Ovary (tissue), 3 donors: ENCODE measurements at regions not wholly inside any gene's neighbourhood (a gene's known extent, or its start where the extent isn't known, plus 50 kb on each side); places are given as distances from the start of the nearest gene placed in this dataset.

Experiments
- EP300 ChIP-seq: sonication (generic); formaldehyde crosslinking; IDR thresholded peaks from one replicate; pipeline ENCODE4 v1.6.1; 2017; ENCODE audit warnings: antibody characterized with exemption
- TF ChIP-seq, protein P1 (sequence below), 3 donors: fragments of 450-650 bp in 2 of 3; fragments of 200-600 bp in 1 of 3; IDR thresholded peaks; one replicate each; pipeline versions ENCODE4 v1.5.1 to v1.8.0; 2016 to 2022; ENCODE audit warnings: antibody characterized with exemption in 3 of 3, mild to moderate bottlenecking in 1 of 3
- donor health status: DM: no; HTN: no; CAD: no.

- no peak for TF ChIP-seq EP300
- TF ChIP-seq, protein P1, sequence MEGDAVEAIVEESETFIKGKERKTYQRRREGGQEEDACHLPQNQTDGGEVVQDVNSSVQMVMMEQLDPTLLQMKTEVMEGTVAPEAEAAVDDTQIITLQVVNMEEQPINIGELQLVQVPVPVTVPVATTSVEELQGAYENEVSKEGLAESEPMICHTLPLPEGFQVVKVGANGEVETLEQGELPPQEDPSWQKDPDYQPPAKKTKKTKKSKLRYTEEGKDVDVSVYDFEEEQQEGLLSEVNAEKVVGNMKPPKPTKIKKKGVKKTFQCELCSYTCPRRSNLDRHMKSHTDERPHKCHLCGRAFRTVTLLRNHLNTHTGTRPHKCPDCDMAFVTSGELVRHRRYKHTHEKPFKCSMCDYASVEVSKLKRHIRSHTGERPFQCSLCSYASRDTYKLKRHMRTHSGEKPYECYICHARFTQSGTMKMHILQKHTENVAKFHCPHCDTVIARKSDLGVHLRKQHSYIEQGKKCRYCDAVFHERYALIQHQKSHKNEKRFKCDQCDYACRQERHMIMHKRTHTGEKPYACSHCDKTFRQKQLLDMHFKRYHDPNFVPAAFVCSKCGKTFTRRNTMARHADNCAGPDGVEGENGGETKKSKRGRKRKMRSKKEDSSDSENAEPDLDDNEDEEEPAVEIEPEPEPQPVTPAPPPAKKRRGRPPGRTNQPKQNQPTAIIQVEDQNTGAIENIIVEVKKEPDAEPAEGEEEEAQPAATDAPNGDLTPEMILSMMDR (IDR thresholded peaks at IDR 0.05): no peak
Measured at GRCh38 chrX:79477691-79478090, 110.6 kb upstream of the ITM2A start.
